NCI-H82 (cell line): ENCODE measurements at regions not wholly inside any gene's neighbourhood (a gene's known extent, or its start where the extent isn't known, plus 50 kb on each side); places are given as distances from the start of the nearest gene placed in this dataset.

Experiments
- DNase-seq: peaks from one replicate; lab custom pipeline; 2025; lab: John Stamatoyannopoulos, UW

- no peak for DNase-seq
Observed at GRCh38 chr14:49527221-49527620, 59.0 kb downstream of the RPS29 start.

- no peak for DNase-seq
Observed at GRCh38 chr14:49526101-49526500, 60.1 kb downstream of the RPS29 start.

- no peak for DNase-seq
Observed at GRCh38 chr14:49516286-49516685, 69.9 kb downstream of the RPS29 start.

- no peak for DNase-seq
Observed at GRCh38 chr14:49512571-49512970, 73.6 kb downstream of the RPS29 start.

GRCh38 chr14:49512147-49512551 is 74.0 kb downstream of the RPS29 start:
- no peak for DNase-seq

GRCh38 chr14:49508124-49508523 is 78.1 kb downstream of the RPS29 start:
- DNase-seq: no peak

GRCh38 chr14:49506650-49507049 is 79.5 kb downstream of the RPS29 start:
- DNase-seq: peak; percentile 63

GRCh38 chr14:49505041-49505766 is 81.0 kb downstream of the RPS29 start:
- no peak for DNase-seq

GRCh38 chr14:49497725-49498348 is 88.3 kb downstream of the RPS29 start:
- peak; percentile 82 for DNase-seq

GRCh38 chr14:49497267-49497666 is 88.9 kb downstream of the RPS29 start:
- no peak for DNase-seq

GRCh38 chr14:49494836-49495235 is 91.3 kb downstream of the RPS29 start:
- no peak for DNase-seq

GRCh38 chr14:49493557-49493956 is 92.6 kb downstream of the RPS29 start:
- DNase-seq: no peak

- DNase-seq: no peak
Observed at GRCh38 chr14:49492151-49492550, 94.0 kb downstream of the RPS29 start.

- no peak for DNase-seq
Observed at GRCh38 chr14:49489341-49489740, 96.8 kb downstream of the RPS29 start.

- DNase-seq: no peak
Observed at GRCh38 chr14:49487238-49487637, 98.9 kb downstream of the RPS29 start.

GRCh38 chr14:49485290-49485689 is 100.9 kb downstream of the RPS29 start:
- no peak for DNase-seq

GRCh38 chr14:49484180-49484579 is 102.0 kb downstream of the RPS29 start:
- no peak for DNase-seq

GRCh38 chr14:49483268-49483667 is 102.9 kb downstream of the RPS29 start:
- DNase-seq: no peak

GRCh38 chr14:49480979-49481498 is 105.1 kb downstream of the RPS29 start:
- no peak for DNase-seq

GRCh38 chr14:49480053-49480760 is 106.0 kb downstream of the RPS29 start:
- DNase-seq: no peak

GRCh38 chr14:49479432-49479831 is 106.7 kb downstream of the RPS29 start:
- DNase-seq: no peak

GRCh38 chr14:49478784-49479183 is 107.4 kb downstream of the RPS29 start:
- no peak for DNase-seq

GRCh38 chr14:49467091-49467490 is 119.1 kb downstream of the RPS29 start:
- DNase-seq: no peak
